Panc1 (cell line): ENCODE measurements at regions not wholly inside any gene's neighbourhood (a gene's known extent, or its start where the extent isn't known, plus 50 kb on each side); places are given as distances from the start of the nearest gene placed in this dataset.

Source experiments
- POLR2AphosphoS5 ChIP-seq: IDR thresholded peaks from 2 replicates; pipeline ENCODE4 v1.6.1; 2012; ENCODE audit warnings: mild to moderate bottlenecking, low read depth, low read length, moderate library complexity
- SIN3A ChIP-seq: IDR thresholded peaks from 2 replicates; pipeline ENCODE4 v1.6.1; 2012; ENCODE audit warnings: low read depth, mild to moderate bottlenecking, low read length, moderate library complexity, borderline replicate concordance; ENCODE audit not compliant: insufficient read depth
- TCF7L2 ChIP-seq: IDR thresholded peaks from 2 replicates; pipeline ENCODE4 v1.6.1; 2011; ENCODE audit warnings: mild to moderate bottlenecking, low read depth, low read length, inconsistent platforms
- TF ChIP-seq, protein P1 (sequence below): fragments of 450-650 bp; IDR thresholded peaks from 2 replicates; pipeline ENCODE4 v1.5.1; 2017; ENCODE audit warnings: mild to moderate bottlenecking
- TF ChIP-seq, protein P2 (sequence below), 2 experiments: IDR thresholded peaks; 2 replicates each; pipeline ENCODE4 v1.6.1; 2011 to 2012; ENCODE audit warnings: low read depth in 2 of 2, control low read depth in 1 of 2, low read length in 1 of 2, mild to moderate bottlenecking in 1 of 2, moderate library complexity in 1 of 2; ENCODE audit not compliant: insufficient read depth in 1 of 2

DNA sequence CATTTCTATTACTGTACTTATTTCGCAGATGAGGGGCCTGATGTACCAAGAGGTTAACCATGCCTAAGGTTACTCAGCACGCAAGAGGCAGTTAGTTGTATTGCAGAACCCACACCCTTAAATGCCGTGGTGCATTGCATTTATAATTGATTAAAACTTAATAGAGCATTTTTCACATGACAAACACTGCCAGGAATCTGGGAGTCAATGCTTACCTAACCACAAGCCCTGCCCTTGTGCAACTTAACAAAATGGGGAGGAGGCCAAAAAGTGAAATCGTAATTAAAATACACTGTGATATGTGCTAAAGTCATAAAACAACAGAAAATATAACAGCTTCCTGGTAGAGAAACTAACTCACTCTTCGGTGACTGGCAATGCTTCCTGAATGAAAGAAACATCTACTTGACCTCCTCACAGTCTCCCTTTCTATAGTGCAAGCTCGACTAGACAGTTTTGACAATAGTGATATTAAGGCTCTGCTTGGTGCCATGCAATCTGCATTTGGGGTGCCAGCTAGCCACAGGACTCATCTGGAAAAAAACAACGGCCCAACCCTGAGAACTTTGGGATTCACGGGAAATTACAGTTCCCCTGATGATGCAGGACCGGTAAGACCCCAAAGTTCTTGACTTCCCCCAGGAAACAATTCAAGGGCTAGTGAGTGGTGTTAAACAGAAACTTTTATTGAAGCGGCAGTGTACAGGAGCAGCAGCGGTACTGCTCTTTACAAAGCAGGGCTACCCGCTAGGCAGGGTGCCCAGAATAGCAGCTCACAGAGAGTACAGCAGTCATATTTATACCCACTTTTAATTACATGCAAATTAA is 612.4 kb downstream of the TNS3 start:
- TF ChIP-seq, protein P1, sequence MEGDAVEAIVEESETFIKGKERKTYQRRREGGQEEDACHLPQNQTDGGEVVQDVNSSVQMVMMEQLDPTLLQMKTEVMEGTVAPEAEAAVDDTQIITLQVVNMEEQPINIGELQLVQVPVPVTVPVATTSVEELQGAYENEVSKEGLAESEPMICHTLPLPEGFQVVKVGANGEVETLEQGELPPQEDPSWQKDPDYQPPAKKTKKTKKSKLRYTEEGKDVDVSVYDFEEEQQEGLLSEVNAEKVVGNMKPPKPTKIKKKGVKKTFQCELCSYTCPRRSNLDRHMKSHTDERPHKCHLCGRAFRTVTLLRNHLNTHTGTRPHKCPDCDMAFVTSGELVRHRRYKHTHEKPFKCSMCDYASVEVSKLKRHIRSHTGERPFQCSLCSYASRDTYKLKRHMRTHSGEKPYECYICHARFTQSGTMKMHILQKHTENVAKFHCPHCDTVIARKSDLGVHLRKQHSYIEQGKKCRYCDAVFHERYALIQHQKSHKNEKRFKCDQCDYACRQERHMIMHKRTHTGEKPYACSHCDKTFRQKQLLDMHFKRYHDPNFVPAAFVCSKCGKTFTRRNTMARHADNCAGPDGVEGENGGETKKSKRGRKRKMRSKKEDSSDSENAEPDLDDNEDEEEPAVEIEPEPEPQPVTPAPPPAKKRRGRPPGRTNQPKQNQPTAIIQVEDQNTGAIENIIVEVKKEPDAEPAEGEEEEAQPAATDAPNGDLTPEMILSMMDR: no peak
- TF ChIP-seq POLR2AphosphoS5 (no peak), TCF7L2 (no peak), SIN3A (no peak)
- TF ChIP-seq, protein P2, sequence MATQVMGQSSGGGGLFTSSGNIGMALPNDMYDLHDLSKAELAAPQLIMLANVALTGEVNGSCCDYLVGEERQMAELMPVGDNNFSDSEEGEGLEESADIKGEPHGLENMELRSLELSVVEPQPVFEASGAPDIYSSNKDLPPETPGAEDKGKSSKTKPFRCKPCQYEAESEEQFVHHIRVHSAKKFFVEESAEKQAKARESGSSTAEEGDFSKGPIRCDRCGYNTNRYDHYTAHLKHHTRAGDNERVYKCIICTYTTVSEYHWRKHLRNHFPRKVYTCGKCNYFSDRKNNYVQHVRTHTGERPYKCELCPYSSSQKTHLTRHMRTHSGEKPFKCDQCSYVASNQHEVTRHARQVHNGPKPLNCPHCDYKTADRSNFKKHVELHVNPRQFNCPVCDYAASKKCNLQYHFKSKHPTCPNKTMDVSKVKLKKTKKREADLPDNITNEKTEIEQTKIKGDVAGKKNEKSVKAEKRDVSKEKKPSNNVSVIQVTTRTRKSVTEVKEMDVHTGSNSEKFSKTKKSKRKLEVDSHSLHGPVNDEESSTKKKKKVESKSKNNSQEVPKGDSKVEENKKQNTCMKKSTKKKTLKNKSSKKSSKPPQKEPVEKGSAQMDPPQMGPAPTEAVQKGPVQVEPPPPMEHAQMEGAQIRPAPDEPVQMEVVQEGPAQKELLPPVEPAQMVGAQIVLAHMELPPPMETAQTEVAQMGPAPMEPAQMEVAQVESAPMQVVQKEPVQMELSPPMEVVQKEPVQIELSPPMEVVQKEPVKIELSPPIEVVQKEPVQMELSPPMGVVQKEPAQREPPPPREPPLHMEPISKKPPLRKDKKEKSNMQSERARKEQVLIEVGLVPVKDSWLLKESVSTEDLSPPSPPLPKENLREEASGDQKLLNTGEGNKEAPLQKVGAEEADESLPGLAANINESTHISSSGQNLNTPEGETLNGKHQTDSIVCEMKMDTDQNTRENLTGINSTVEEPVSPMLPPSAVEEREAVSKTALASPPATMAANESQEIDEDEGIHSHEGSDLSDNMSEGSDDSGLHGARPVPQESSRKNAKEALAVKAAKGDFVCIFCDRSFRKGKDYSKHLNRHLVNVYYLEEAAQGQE (IDR thresholded peaks at IDR 0.05; ENCODE audit: insufficient read depth in 1 of 2, low read depth in 2 of 2, low read length in 1 of 2): no peak
